Esophagus squamous epithelium (tissue), 5 donors: ENCODE measurements at regions not wholly inside any gene's neighbourhood (a gene's known extent, or its start where the extent isn't known, plus 50 kb on each side); places are given as distances from the start of the nearest gene placed in this dataset.

ENCODE experiments used
- DNase-seq: peaks from one replicate; lab custom pipeline; 2025; lab: John Stamatoyannopoulos, UW
- H3K27ac ChIP-seq, 4 donors: fragments of 200-600 bp; sonication (generic); one replicate each; pipeline ENCODE4 v1.5.1; 2016 to 2019; ENCODE audit warnings: mild to moderate bottlenecking in 1 of 4
- H3K27me3 ChIP-seq, 4 donors: fragments of 200-600 bp; sonication (generic); 1 replicate in 3 of 4; 2 replicates in 1 of 4; pipeline versions ENCODE4 v1.5.1 to v1.6.0; 2017 to 2021; ENCODE audit warnings: antibody characterized with exemption in 1 of 4
- H3K36me3 ChIP-seq, 3 donors: fragments of 200-600 bp; sonication (generic); one replicate each; pipeline ENCODE4 v1.5.1; 2016 to 2019
- H3K4me1 ChIP-seq, 3 donors: fragments of 200-600 bp; sonication (generic); one replicate each; pipeline ENCODE4 v1.5.1; 2017 to 2019
- H3K4me3 ChIP-seq, 4 donors: fragments of 200-600 bp; sonication (generic); 1 replicate in 3 of 4; 2 replicates in 1 of 4; pipeline ENCODE4 v1.5.1; 2016 to 2019; ENCODE audit warnings: mild to moderate bottlenecking in 2 of 4, moderate library complexity in 1 of 4
- H3K9me3 ChIP-seq, 3 donors: fragments of 200-600 bp; sonication (generic); one replicate each; pipeline ENCODE4 v1.5.1; 2016 to 2019
- CTCF ChIP-seq, 6 experiments: fragments of 450-650 bp in 4 of 6; fragments of 200-600 bp in 2 of 6; sonication (generic) in 2 of 6; IDR thresholded peaks; one replicate each; pipeline ENCODE4 v1.5.1; 2016 to 2019; ENCODE audit warnings: antibody characterized with exemption in 6 of 6, mild to moderate bottlenecking in 4 of 6, moderate library complexity in 4 of 6
- POLR2A ChIP-seq, 4 donors: fragments of 450-650 bp; IDR thresholded peaks; one replicate each; pipeline ENCODE4 v1.6.1; 2017; ENCODE audit warnings: antibody characterized with exemption in 4 of 4, mild to moderate bottlenecking in 4 of 4, moderate library complexity in 3 of 4
- WGBS, 2 donors: methylation state at CpG; one replicate each; pipeline ENCODE4 v1.1.5; 2018; 5-methylcytosine and 5-hydroxymethylcytosine counted together
- intact Hi-C: fragments of 100-400 bp; cut with DNase I; formaldehyde crosslinking; loops from one replicate; pipeline ENCODE4 v1.15.0; 2022
- donor health status: DM: yes; HTN: yes; CAD: no.

DNA sequence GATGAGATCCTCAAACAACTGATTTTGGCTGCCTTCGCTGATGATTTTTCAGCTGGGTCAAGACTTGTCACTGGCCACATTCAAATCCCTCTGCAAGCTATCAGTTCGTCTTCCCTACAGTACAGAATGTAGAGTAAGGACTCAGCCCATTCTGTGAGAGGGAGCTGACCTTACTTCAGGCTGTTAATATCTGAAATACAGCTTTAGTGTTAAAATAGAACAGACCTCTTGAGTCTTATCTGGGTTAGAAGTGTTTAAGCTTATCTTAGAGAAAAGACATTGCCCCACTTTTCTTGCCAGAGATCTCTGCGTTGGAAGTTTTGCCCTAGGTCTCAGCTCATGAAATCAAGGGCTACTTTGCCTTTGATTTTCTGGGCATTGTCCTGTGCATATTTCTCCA is 383.4 kb upstream of the LARGE1 start:
- 67 to 72% methylated on average over 3 of the region's 3 CpGs for WGBS, 2 donors
- Histone ChIP-seq H3K4me3 (no peak overlapping the region), H3K4me1 (no peaks in the 10 kb centered on the region), H3K9me3 (no peaks in the 10 kb centered on the region), H3K36me3 (no peaks in the 10 kb centered on the region), H3K27ac (no peak overlapping the region), H3K27me3 (no peaks in the 10 kb centered on the region)
- DNase-seq = no peak
- TF ChIP-seq POLR2A (IDR thresholded peaks at IDR 0.05) (no peak), CTCF (IDR thresholded peaks at IDR 0.05) (no peak)
- intact Hi-C loops = no loop called here

DNA sequence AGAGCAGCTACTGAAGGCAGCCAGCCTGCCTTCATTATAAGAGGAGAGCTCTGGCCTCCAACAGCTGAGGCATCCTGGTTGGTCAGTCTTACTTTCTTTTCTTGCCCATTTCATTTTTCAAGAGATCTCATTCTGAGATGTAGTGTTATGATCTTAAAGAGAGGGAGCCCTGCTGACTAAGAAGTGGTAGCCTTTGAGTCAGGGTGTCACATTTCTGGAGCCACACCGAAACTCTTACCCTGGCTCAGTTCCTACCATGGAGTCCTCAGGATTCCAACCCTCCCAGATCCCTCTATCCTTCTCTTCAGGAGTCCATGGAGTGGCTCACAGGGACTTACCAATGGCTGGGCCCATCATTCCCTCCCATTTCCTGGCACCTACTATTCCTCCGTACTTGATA is 386.1 kb upstream of the LARGE1 start:
- 85 to 86% methylated on average over 2 of the region's 2 CpGs for WGBS, 2 donors

DNA sequence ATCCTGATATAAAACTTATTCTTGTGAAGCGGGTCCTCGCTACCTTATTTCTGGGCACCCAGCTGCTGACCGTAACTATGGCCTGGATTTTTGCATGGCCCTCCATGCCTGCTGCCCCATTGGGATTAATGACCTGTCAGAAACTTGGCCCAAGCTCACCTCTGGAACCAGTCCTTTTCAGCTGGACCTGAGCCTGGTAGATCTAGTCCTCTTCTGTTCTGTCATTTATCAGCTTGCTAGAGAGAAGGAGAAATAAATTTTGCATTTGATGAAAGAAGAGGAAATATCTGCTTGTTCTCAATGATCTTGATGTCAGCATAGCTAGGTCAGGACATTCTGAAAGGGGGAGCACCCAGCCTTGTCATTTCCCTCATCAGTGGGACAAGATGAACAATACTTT is 387.8 kb upstream of the LARGE1 start:
- no peak overlapping the region for H3K4me3 ChIP-seq
- H3K27ac ChIP-seq = no peak overlapping the region
- intact Hi-C loops = no loop called here
- WGBS, 2 donors = 79 to 83% methylated on average over 3 of the region's 3 CpGs
- H3K4me1 ChIP-seq = no peaks in the 10 kb centered on the region
- no peak for DNase-seq
- TF ChIP-seq POLR2A (IDR thresholded peaks at IDR 0.05) = no peak
- no peak for TF ChIP-seq CTCF (IDR thresholded peaks at IDR 0.05)
- no peaks in the 10 kb centered on the region for H3K36me3 ChIP-seq
- H3K27me3 ChIP-seq = peaks cover 0 to 4% (median 0%) of the 10 kb centered on the region in 4 donors
- H3K9me3 ChIP-seq = no peaks in the 10 kb centered on the region

More for the DNA sequence above, 386.1 kb upstream of the LARGE1 start:
- Histone ChIP-seq H3K4me3 (no peak overlapping the region), H3K27ac (no peak overlapping the region), H3K36me3 (no peaks in the 10 kb centered on the region), H3K27me3 (peaks cover 0 to 4% (median 0%) of the 10 kb centered on the region in 4 donors), H3K4me1 (no peaks in the 10 kb centered on the region), H3K9me3 (no peaks in the 10 kb centered on the region)
- intact Hi-C loops = no loop called here
- DNase-seq = no peak
- TF ChIP-seq CTCF (IDR thresholded peaks at IDR 0.05) (no peak), POLR2A (IDR thresholded peaks at IDR 0.05) (no peak)

- TF ChIP-seq CTCF (IDR thresholded peaks at IDR 0.05) (no peak), POLR2A (IDR thresholded peaks at IDR 0.05) (no peak)
- no peaks in the 10 kb centered on the region for H3K4me1 ChIP-seq
- H3K36me3 ChIP-seq = no peaks in the 10 kb centered on the region
- WGBS, 2 donors = 63 to 65% methylated on average over 3 of the region's 3 CpGs
- H3K4me3 ChIP-seq = no peak overlapping the region
- peaks cover 0 to 5% (median 0%) of the 10 kb centered on the region in 4 donors for H3K27me3 ChIP-seq
- H3K27ac ChIP-seq = no peak overlapping the region
- H3K9me3 ChIP-seq = peaks cover 0 to 12% (median 7%) of the 10 kb centered on the region in 3 donors
- intact Hi-C loops = no loop called here
- no peak for DNase-seq
These were observed 399.1 kb upstream of the LARGE1 start for GRCh38 chr22:34319346-34319745.

GRCh38 chr22:34324763-34325162 is 404.5 kb upstream of the LARGE1 start:
- DNase-seq = no peak
- TF ChIP-seq POLR2A (IDR thresholded peaks at IDR 0.05) (no peak), CTCF (IDR thresholded peaks at IDR 0.05) (no peak)
- peaks cover 0 to under 1% (median 0%) of the 10 kb centered on the region in 4 donors for H3K27me3 ChIP-seq
- no peak overlapping the region for H3K4me3 ChIP-seq
- no peaks in the 10 kb centered on the region for H3K36me3 ChIP-seq
- intact Hi-C loops = no loop called here
- H3K4me1 ChIP-seq = no peaks in the 10 kb centered on the region
- H3K9me3 ChIP-seq = no peaks in the 10 kb centered on the region
- no peak overlapping the region for H3K27ac ChIP-seq
- WGBS, 2 donors = 53 to 83% methylated on average over 3 of the region's 3 CpGs
